ENCODE measurements at regions not wholly inside any gene's neighbourhood (a gene's known extent, or its start where the extent isn't known, plus 50 kb on each side); places are given as distances from the start of the nearest gene placed in this dataset.

DNA sequence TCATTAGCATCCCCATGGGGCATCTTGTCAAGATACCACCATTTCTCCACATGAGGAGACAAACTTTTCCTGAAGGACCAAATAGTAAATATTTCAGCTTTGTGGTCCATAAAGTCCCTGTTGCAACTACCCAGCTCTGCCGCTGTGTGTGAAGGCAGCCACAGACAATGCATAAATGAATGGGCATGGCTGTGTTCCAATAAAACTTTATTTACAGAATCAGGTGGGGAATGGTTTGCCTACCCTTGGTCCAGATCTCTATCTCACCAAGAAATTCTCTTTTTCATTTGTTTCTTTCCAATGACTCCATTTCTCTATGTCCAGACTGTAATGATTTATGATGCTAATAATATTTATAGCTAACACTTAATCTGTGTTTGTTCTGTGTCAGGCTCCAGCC lies 409.3 kb upstream of the TBX3 start:
- TF ChIP-seq, protein P1, sequence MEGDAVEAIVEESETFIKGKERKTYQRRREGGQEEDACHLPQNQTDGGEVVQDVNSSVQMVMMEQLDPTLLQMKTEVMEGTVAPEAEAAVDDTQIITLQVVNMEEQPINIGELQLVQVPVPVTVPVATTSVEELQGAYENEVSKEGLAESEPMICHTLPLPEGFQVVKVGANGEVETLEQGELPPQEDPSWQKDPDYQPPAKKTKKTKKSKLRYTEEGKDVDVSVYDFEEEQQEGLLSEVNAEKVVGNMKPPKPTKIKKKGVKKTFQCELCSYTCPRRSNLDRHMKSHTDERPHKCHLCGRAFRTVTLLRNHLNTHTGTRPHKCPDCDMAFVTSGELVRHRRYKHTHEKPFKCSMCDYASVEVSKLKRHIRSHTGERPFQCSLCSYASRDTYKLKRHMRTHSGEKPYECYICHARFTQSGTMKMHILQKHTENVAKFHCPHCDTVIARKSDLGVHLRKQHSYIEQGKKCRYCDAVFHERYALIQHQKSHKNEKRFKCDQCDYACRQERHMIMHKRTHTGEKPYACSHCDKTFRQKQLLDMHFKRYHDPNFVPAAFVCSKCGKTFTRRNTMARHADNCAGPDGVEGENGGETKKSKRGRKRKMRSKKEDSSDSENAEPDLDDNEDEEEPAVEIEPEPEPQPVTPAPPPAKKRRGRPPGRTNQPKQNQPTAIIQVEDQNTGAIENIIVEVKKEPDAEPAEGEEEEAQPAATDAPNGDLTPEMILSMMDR (IDR thresholded peaks at IDR 0.05) = no peak
- no peak for TF ChIP-seq POLR2A (IDR thresholded peaks at IDR 0.05)
